IPS-NIHi7 (cell line): ENCODE measurements at regions not wholly inside any gene's neighbourhood (a gene's known extent, or its start where the extent isn't known, plus 50 kb on each side); places are given as distances from the start of the nearest gene placed in this dataset.
"Not testable (repeated sequence)": the region's sequence is repeated elsewhere in the genome, so short reads cannot be mapped to it uniquely, and the experiment has no call there.

Experiments used
- DNase-seq: peaks from one replicate; pipeline ENCODE4 v3.0.0; 2012; ENCODE audit warnings: mixed read lengths; ENCODE audit errors: extremely low spot score

DNA sequence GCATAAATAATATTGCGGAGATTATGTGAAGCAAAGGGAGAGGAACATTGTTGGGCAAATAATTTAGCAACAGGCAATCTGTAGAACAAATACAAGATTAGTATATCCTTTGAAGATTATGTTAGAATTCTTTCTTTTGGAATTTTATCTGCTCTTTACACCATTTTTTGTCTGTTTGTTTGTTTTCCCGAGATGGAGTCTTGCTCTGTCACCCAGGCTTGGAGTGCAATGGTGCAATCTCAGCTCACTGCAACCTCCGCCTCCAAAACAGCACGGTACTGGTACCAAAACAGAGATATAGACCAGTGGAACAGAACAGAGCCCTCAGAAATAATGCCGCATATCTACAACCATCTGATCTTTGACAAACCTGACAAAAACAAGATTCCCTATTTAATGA, 250.3 kb downstream of the FSIP2 start:
- DNase-seq: not testable (repeated sequence)

DNA sequence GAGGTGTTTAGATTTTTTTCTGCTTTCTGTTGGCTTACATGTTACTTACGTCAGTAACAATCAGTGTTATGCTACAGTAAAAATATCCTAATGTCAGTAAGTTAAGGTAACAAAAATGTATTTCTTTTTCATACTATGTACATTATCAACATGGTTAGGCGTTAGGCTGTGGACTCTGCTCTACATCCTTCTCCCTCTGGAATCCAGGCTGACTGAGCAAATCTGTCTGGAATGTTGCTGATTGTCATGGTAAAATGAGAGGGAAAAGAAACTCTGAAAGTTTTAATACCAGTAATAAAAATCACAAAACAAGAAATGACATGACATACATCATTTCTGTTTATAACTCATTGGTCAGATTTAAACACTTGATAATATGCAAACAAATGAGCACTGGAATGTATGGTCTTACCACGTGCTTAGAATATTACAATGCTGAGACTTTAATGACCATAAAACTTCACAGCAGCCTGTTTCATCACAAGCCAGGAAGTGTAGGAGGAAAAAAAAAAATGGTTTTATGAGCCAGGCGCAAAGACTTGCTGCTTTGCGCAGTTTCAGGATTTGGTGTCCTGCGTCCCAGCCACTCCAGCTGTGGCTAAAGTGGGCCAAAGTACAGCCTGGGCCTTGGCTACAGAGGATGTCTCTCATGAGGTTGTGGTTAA, 252.4 kb downstream of the FSIP2 start:
- DNase-seq: peak; percentile 24

DNA sequence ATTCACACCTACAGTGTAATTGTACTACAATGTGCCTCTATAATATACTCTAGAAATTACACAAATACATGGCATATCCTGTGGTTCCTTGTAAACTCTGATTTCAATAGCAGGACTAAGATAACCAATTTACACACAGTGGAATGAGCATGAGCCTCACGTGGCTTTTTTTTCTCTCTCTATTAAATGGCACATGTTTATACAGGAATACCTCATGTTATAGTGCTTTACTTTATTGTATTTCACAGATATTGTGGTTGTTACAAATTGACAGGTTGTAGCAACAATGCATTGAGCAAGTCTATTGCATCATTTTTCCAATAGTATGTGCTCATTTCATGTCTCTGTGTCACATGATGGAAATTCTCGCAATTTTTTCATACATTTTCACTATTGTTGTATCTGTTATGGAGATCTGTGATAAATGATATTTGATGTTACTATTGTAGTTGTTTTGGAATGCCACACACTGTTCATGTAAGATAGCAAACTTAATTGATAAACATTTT, 260.0 kb downstream of the FSIP2 start:
- no peak for DNase-seq

DNA sequence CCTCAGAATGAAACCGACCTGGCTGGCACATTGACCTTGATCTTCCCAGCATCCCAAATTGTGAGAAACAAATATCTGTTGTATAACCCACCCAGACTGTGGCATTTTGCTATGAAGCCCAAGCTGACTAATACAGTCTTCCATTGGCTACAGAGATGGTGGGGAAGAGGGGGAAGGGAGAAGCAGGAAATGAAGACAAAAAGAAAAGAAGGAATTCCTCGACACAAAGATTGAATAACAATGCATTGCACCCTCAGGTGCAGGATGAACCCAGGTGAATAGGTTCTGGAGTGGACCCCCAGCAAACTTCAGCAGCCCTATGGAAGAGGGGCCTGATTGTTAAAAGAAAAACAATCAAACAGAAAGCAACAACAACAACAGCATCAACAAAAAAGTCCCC, 270.7 kb downstream of the FSIP2 start:
- DNase-seq: no peak

DNA sequence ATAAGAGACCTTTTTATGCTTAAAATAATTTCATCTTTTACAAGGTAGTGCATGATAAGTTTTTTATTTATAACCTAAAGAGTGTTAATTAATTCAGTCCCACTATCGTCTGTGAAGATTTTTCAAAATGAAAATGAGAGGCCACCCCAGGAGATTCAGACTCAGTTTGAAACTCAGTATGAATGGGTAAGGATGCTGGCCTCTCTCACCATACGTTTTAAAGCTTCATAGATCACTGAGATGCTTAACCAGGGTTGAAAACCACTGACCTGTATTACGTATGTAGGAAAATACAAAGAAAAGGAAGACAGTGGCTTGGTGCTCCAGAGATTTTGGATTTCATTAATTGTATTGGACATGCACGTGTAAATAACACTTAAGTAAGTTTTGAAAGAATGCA, 278.7 kb downstream of the FSIP2 start:
- DNase-seq: no peak

DNA sequence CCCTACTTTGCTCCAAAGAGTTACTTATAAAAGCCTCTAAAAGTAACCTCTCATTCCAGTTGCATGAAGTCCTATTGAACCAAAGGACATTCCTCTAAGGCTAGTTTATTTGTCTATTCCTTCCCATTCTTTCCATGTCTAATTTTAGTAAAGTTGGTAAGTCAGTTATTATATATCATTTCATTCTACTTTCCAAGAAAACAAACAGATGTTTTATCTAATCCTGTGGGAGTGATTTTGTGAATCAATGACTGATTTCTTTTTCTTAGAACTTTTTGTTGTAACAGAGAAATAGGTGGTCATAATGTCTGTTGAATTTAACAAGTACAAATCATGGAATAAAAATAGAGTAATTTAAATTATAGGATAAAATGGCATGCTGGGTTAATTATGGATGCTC, 286.3 kb downstream of the FSIP2 start:
- DNase-seq: no peak

DNA sequence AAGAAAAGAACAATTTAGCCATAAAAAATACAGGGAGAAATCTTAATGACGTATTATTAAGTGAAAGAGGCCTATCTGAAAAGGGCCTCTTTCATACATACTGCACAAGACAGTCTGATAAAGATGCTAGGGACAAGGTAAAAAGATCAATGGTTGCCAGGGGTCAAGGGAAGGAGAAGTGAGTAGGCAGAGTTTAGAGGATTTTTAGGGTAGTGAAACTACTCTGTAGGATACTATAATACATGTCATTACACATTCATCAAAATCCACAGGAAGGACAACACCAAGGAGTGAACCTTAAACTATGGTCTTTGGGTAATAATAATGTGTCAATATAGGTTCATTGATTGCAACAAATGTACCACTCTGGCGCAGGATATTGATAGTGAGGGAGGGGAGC, 289.3 kb downstream of the FSIP2 start:
- DNase-seq: no peak

DNA sequence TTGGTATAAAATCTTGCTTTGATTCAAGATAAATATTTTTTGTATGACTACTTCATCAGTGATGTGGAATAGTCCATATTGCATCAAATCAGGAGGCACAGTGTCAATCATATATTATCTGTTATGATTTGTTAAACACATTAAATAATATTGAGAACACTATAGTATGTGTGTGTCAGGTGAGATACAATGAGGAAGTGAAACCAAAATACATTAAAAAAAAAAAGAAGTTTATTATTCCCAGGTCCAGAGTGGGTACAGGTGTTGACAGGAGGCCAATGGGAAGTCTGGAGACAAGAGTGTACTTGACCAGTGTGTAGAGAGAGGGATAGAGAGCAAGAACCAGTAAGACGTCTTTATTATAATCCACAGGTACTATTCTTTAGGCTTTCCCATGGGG, 292.6 kb downstream of the FSIP2 start:
- DNase-seq: no peak

DNA sequence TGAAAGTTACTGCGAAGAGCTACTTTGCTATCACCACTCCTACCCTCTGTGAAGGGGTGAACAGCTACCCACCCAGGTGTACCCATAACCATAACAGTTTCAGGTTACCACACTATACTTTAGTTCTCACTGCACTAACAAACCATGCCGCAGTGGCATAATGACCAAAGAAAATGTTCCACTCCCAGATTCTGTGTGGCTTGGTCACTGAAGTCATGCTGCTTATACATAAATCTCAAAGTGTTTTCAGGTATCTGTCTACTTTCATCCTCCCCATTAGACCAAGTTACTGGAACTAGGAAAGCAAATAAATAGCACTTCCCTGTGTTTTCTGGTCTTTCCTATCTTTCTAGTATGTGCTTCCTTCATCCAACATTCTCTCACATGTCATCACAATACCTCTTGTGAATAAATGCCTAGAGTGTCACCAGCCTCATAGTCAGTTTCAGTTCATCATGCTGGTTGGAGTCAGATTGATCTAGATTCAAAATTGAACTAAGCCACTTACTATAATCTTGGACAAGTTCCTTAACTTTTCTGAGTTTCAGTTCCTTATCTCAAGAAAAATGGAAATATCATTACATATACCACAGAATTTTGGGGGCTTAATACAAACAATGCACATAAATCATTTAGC, 293.6 kb downstream of the FSIP2 start:
- DNase-seq: no peak

DNA sequence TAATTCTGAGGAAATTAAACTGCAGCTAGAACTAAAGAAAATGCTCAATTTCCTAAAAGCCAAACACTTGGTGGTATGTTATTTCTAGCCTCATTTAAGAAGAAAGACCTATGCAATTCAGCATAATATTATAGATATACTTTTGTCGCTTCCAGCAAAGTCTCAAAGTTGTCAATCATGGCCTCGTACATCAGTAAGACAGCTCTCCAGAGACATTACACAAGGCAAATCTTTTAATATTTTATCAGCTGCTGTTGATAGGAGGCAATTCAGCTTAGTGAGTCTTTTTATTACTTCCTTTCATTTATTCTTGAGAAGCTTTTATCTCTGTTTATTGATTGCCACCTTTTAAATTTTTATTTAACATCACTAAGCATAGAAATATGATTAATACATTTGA, 294.3 kb downstream of the FSIP2 start:
- no peak for DNase-seq

DNA sequence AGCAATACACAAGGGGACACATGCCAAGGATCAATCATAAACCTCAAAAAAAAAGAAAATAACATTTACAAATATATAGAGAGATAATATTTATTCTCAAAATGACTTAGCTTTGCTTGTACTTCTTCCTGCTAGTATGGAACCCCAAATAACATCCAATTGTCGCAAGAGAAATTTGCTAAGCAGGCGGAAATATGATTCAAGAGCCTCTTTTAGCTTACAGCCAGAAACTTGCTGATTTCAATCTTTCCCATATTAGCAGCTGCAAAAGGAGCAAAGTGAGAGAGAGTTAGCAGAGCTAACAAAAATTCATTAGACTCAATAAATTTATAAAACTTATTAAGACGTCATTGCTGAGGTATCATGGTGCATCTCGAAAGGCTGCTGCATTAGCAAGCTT, 294.9 kb downstream of the FSIP2 start:
- DNase-seq: no peak

DNA sequence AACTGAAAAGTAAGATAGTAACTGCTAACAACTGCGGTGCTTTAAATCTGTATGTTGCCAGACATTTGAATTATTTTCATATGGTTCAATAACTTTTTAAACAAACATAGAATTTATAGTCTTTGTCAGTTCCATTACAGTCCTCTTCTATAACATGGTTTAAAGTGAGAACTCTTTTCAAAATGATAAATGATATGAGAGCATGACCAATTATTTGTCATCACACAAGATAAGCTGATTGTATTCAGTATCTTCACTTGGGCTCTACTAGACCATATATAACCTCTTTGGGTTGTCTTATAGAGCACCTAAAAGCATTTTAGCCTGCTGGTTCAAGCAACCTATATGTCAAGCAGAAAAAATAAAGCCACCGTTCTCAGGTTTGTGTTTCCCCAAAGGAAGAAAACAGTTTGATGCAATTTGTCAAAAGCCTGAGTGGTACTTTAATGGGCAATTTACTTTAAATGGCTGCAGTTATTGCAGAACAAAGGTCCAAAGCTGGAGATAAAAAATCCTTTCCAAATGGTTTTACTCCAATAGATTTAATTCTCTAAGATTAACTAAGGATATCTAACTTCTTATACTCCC, 298.4 kb downstream of the FSIP2 start:
- DNase-seq: no peak

DNA sequence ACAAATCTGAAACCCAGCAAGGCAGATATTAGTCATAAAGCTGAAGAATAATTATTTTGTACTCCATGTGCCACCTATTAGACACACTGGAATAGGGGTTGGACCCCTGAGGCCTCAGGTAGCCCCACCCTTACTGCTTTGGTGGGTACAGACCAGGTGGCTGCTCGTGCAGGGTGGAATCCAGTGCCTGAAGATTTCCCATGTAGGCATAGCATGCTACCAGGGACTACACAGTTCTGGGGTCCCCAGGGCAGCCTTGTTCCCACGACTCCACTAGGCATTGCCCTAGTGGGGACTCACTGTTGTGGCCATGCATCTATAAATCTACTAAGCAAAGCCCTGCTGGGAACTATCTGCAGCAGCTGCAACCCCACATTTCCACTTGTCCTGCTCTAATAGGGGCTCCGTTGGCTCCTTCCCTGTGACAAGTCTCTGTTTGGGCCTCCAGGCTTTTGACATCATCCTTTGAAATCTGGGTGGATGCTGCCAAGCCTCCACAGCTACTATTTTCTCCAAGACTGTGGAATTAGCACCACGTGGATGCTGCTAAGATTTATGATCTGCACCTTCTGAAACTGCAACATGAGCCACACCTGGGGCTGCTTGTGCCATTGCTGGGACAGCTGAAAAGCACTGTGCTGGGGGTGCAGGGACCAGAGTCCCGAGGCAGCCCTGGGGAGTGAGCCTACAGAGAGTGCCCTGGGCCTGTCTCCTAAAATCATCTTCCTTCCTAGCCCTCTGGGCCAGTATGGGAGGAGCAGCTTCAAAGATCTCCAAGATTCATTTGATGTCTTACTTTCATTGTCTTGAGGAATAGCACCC, 303.8 kb downstream of the FSIP2 start:
- DNase-seq: no peak

DNA sequence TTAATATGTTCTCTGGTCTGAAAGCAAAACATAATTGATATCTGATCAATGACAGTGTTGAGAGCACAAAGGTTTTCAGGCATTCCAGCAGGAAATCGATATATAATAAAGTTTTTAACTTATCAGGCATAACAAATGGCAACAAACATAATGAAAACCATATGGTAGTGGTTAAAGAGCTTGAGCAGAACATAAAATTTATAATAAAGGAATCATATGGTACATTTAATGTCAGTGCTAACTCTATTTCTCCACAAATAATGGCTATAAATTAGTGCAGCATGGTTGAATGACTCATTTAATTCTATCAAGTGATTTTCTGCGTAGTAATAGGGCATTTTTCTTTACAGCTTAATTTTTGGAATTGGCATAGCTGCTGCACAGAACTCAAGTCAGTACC, 306.2 kb downstream of the FSIP2 start:
- no peak for DNase-seq

DNA sequence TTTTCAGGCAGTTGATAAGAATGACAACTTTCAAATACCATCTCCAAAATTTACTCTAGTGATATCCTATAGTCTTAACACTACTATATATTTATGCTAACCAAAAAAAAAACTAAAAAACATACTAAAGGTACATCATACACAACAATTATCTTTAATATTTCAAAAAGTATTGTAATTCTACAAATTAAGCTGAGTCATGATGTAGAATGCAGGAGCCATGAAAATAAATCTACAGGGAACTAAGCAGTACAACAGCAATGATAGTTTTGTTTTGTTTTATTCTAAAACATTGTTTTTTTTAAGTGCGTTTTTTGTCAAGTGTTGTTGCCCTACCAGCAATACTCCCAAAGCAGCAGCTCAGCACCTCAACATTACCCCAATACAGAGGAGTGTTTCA, 314.3 kb downstream of the FSIP2 start:
- DNase-seq: no peak

DNA sequence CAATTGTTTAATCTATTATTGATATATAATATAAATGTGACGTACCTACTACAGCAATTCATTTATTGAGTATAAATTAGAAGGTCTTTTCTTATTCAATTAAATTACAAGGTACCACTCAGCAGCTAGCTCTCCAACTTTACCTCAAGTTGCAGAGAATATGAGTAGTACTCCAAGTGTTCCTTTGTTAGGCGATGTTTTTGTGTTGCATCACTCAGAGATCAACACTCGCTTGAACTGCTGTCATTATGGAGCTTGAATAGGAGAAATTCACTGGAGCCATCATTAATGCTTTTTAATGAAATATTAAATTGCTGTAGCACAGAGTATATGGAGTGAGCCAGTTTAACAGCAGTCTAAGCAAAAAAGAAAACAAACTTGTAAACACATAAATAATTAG, 320.0 kb downstream of the FSIP2 start:
- no peak for DNase-seq

DNA sequence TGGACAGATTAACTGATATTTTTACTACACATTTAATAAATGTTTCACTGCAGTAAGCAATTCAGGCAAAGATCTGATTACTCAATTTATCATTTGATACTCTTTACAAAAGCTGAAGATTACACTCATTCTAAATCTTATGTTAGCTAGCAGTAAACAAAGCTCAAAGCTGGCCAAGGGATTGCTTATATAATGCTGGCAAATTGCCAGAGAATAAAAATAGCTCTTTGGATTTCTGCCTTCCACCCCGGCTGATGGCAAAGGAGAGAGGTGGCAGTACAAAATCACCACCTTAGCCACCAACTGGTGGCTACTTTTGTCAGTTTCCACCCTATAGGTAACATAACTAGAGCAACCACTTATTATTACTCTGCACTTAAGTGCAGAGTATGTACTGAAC, 320.5 kb downstream of the FSIP2 start:
- DNase-seq: no peak

DNA sequence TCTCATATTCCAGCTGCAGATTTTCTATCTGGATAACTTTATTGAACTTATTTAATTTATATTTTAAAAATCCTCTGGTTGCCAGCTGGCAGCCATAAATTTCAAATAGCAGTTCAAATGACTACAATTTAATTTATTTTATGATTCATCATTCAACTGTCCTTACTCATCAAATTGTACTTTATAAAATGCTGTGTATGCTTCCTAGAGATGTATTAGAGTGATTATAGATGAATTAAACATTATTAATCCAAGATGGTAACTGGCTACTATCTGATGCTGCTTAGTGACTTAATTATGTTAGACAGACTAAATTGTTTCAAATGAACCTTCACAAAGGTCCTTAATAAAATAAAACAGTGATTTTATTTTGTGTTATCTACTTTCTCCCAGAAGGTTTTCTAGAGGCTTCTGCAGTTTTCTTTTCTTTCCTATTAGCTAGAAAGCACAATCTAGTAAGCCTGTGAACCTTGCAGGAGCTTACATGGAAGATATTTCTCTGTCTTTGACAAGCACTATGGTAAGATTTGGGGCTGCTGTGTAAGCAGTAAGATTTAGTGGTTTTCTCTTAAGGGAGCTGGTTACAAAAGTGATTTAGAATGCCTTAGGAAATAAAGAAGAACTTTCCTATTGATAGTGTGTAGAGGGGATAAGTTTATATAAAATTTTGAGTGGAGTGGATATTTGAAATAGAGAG, 322.3 kb downstream of the FSIP2 start:
- DNase-seq: no peak

DNA sequence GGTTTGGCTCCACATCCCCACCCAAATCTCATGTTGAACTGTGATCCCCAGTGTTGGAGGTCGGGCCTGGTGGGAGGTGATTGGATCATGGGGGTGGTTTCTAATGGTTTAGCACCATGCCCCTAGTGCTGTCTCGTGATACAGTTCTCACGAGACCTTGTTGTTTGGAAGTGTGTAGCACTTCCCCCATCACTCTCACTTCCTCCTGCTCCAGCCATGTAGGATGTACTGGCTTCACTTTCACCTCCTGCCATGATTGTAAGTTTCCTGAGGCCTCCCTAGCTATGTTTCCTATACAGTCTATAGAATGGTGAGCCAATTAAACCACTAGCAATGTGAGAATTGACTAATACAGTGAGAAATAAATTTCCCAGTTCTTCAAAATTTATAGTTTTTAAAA, 325.9 kb downstream of the FSIP2 start:
- DNase-seq: no peak

DNA sequence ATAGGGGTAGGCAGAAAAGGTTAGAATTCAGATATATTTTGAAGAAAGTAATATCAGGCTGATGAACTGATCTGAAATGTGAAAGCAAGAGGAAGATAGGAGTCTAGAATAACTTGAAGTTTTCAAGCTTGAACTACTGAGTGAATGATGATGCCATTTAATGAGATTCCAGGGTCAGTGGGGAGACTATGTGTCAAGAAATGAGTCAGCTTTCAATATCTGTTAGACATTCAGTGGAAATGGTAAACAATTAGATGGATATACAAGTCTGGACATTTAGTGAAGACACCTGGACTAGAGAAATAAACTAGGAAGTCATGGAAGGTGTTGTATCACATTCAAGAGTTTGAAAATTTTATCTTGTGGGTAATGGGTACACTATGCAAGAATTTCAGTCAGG, 326.9 kb downstream of the FSIP2 start:
- no peak for DNase-seq

DNA sequence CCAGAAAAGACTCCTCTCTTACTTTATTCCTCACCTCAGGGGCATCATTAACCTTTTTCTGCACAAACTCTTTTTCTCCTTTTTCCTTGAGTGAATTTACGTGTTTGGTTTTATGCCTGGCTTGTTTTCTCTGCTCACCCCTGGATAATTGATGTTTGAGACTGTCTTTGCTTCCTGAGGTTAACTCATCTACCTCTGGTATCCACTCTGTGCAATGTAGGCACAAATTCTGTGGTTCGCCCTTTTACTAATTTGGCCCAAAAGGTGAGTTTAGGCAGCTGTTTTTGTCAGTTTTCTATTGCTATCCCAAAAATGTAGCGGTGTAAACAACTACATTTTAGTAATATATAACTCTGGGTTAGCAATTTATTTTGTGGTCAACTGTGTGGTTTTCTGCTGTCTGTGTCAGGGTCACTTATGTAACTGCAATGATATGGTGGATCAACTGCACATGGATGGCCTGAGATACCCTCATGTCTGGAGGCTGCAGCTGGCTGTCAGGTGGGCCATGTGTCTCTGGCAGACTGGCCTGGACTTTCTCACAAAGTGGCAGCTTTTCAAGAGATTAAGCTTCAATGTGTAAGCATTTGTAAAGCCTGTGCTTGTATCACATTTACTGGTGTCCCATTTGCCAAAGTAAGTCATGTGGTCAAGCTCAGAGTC, 329.7 kb downstream of the FSIP2 start:
- no peak for DNase-seq
